ENCODE measurements at regions not wholly inside any gene's neighbourhood (a gene's known extent, or its start where the extent isn't known, plus 50 kb on each side); places are given as distances from the start of the nearest gene placed in this dataset.

DNA sequence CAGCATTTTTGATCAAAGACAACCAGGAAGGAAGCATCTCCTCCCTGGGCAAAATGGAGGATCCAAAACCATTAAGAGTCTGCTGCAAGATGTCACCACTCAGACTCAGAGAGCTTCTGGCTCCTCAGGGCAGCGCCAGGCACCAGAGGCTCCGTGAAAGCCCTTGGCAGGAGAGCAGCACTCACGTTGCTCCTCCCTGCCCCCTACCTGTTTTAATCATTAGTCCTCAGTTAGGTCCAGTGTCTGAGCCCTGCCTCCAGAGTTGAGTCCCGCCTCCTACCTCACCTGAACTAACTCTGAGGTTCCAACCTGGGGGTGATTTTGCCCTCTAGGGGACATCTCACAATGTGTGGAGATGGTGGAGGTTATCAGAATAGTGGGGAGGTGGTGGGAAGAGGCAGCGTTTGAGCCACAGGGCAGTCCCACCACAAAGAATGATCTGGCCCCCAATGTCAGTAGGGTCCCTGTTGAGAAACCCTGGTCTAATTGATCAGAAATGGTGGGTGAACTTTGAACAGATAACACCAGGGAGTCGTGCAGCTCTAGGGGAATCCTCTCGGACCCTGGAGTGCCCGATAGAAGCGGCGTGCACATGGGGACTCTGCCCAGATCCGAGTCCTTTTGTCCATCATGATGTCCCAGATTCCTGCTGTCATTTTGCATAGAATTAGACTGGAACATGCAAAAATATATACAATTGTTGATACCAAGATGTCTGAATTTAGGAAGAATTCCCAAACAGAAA, 156.7 kb upstream of the DIO3 start:
- DNase-seq (ENCODE audit: extremely low read depth, low read depth) = no peak
- TF ChIP-seq, protein P1, sequence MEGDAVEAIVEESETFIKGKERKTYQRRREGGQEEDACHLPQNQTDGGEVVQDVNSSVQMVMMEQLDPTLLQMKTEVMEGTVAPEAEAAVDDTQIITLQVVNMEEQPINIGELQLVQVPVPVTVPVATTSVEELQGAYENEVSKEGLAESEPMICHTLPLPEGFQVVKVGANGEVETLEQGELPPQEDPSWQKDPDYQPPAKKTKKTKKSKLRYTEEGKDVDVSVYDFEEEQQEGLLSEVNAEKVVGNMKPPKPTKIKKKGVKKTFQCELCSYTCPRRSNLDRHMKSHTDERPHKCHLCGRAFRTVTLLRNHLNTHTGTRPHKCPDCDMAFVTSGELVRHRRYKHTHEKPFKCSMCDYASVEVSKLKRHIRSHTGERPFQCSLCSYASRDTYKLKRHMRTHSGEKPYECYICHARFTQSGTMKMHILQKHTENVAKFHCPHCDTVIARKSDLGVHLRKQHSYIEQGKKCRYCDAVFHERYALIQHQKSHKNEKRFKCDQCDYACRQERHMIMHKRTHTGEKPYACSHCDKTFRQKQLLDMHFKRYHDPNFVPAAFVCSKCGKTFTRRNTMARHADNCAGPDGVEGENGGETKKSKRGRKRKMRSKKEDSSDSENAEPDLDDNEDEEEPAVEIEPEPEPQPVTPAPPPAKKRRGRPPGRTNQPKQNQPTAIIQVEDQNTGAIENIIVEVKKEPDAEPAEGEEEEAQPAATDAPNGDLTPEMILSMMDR (IDR thresholded peaks at IDR 0.05; ENCODE audit: low read depth, low read length, missing control alignments) = no peak
- H3K4me3 ChIP-seq (replicated peaks; ENCODE audit: low read depth, low read length) = no peak overlapping the region

DNA sequence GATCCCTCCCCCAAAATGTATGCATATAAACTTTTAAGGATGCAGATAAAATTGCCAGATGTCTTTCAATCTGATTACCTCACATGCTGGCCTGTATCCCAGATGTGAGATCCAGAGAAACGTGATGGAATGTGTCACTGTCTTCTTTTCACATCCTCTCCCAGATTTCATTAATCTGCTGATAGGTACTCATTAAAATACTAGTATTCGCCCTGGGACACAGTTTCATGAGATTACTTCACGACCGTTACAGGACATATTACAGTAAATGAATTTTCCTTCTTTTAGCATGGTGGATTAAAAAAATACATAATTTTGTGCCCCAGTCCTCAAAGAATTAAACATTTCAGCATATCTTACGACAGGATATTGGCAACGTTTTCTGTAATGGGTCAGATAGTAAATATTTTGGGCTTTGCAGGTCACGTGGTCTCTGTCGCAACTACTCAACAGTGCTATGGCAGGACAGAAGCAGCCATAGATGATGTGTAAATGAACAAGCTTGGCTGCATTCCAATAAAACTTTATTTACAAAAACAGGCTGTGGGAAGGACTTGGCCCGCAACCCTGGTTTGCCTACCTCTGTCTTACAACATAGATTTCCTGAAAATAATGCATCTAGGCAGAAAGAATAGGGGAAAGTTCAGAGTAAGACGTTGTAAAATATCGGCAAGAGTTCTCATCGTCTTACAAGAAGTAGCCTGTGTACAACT, 156.0 kb upstream of the DIO3 start:
- peak; percentile 12 for DNase-seq (ENCODE audit: extremely low read depth, low read depth)

DNA sequence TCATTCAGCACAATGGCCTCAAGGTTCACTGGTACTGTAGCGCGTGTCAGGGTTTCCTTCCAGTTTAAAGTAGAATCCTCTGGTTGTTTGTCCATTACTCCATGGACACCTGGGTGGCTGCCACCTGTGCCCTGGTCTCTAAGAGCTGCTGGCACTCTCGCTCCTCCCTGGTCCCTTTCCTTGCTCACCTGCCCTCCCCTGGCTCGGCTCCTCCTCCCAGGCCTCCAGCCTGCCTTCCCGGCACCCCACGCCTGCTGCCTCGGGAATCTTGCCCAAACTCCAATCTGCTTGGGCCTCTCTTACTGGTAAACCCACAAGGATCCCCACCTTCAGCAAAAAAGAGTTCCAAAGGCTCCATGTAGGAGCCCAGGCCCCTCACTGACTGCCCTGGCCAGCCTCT, 154.4 kb upstream of the DIO3 start:
- no peak for DNase-seq (ENCODE audit: extremely low read depth, low read depth)
- TF ChIP-seq, protein P1 (IDR thresholded peaks at IDR 0.05; ENCODE audit: low read depth, low read length, missing control alignments) = no peak
- H3K4me3 ChIP-seq (replicated peaks; ENCODE audit: low read depth, low read length) = no peak overlapping the region

More for the DNA sequence above, 156.0 kb upstream of the DIO3 start:
- H3K4me3 ChIP-seq (replicated peaks; ENCODE audit: low read depth, low read length) = no peak overlapping the region
- TF ChIP-seq, protein P1 (IDR thresholded peaks at IDR 0.05; ENCODE audit: low read depth, low read length, missing control alignments) = no peak

DNA sequence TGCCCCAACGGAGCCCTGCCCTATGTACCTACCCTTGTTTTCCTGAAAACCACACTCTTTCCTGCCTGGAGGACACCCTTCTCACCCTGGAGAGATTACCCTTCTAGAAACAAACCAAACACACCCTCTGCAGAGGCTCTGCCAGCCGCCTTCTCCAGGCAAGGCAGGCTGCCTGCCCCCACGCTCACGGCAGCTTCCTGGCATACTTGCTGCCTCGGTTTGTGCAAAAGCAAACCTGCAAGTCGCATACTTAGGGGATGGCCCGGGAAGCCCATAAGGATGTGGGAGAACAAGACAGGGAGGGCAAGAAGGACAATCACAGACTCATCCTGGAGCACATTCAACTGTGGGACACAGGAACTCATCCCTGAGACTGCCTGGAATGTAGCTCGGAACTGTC, 154.0 kb upstream of the DIO3 start:
- H3K4me3 ChIP-seq (replicated peaks; ENCODE audit: low read depth, low read length) = no peak overlapping the region
- TF ChIP-seq, protein P1 (IDR thresholded peaks at IDR 0.05; ENCODE audit: low read depth, low read length, missing control alignments) = no peak
- DNase-seq (ENCODE audit: extremely low read depth, low read depth) = no peak

DNA sequence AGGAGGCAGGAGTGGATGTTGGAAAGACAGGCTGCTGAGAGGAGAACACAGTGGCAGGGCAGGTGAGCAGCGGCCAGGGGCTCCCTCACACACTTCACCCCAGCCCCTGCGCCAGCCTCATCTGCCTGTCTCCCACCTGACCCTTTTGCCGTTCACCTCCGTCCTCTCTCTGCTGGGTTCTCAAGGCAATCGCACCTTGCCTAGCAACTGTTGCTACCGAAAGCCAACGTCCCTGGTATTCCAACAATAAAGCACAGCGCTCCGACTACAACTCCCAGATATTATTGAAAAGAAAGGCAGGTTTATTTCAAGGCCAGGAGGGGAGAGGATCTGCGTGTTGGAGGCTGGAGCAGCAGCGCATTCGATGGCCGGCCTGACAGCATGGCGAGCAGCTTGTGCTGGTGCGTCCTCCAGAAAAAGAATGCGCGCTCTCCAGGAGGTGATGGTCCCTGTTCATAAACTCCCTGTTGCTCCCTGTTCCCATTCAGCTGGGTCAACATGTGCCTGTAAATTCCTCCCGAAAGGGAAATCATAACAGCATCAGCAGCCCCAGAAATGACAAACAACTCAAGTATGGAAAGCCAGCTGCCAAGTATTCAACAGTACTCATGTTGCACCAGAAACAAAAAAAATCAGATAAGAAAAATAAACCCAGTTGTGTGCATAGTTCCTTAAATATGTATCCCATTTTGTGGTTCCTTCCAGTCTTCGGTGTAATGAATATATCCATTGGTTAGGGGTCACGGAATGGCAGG, 153.0 kb upstream of the DIO3 start:
- peak; percentile 16 for DNase-seq (ENCODE audit: extremely low read depth, low read depth)
- TF ChIP-seq, protein P1 (IDR thresholded peaks at IDR 0.05; ENCODE audit: low read depth, low read length, missing control alignments) = no peak
- no peak overlapping the region for H3K4me3 ChIP-seq (replicated peaks; ENCODE audit: low read depth, low read length)

DNA sequence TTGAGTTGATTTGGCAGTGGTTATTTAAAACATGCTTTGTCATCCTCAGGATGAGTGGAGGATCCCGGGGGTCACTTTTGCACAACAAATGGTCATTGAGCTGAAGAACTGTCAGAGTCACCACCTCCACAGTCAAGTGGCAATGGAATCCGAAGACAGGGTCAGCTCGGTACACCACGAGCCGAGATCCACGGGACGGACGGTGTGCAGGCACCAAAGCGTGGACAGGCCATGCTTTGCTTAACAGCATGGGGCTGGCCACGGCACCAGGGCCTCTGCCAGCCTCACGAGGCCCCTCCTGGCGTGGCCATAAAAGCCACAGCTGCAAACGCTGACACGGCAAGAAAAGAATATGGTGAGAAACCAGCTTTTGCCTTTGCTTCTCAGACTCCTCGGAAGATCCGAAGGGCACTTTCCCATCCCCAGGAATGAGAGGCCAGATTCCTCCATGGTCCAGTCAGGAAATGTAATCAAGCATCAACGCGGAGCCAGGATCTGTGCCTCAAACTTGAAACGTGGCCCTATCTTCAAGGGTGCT, 152.2 kb upstream of the DIO3 start:
- TF ChIP-seq, protein P1 (IDR thresholded peaks at IDR 0.05; ENCODE audit: low read depth, low read length, missing control alignments) = no peak
- no peak overlapping the region for H3K4me3 ChIP-seq (replicated peaks; ENCODE audit: low read depth, low read length)
- DNase-seq (ENCODE audit: extremely low read depth, low read depth) = no peak

Measured in HFF-Myc (cell line).